ENCODE measurements at regions not wholly inside any gene's neighbourhood (a gene's known extent, or its start where the extent isn't known, plus 50 kb on each side); places are given as distances from the start of the nearest gene placed in this dataset.

GRCh38 chr6:147621263-147621662, 112.8 kb downstream of the SAMD5 start:
- no peak for DNase-seq (ENCODE audit: low spot score)

- no peak for DNase-seq (ENCODE audit: low spot score)
These were observed 113.5 kb downstream of the SAMD5 start for GRCh38 chr6:147621961-147622360.

DNA sequence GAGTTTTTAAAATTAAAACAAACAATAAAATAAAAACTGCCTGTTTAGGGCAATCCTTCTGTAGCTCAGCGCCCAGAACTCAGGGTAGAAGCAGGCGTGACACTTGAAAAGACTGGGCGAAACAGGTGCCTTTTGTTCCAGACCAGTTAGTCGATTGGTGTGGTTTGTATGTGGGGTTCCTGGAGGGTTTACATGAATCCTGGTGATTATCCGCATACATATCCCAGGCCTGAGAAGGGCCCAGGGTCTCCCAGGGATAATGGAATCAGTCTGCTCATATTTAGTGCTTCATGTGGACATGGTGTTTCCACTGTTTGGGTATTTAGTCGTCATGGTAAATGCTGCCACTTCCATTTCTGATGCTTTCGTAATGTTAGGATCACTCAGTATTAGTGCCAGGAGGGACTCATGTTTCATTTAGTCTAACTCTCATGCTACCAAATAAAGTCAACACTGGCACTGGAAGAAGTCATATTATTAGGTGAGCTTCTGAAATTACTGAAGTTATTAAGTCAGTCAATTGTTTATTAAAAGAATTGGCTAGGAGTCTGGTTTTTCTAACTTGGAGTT, 116.5 kb downstream of the SAMD5 start:
- DNase-seq (ENCODE audit: low spot score) = no peak

- no peak for DNase-seq (ENCODE audit: low spot score)
These were observed 117.5 kb downstream of the SAMD5 start for GRCh38 chr6:147625946-147626345.

DNA sequence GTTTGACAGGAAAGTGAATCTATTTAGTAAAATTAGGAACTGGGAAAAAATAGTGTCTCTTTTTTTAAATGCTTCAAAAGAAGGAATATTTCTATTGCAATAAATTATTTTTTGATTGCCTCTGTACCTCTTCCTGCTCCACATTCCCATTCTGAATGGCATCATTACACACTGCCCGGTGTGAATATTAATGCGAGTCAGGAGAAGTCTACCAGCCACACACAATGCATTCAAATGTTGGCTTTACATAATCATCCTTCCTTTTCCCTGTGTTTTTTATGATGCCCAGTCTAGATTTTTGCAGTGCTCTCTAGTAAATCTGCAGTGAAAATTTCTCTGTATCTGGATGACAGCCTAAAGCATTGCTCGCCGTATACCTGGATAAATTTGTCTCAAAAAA, 118.9 kb downstream of the SAMD5 start:
- no peak for DNase-seq (ENCODE audit: low spot score)

DNA sequence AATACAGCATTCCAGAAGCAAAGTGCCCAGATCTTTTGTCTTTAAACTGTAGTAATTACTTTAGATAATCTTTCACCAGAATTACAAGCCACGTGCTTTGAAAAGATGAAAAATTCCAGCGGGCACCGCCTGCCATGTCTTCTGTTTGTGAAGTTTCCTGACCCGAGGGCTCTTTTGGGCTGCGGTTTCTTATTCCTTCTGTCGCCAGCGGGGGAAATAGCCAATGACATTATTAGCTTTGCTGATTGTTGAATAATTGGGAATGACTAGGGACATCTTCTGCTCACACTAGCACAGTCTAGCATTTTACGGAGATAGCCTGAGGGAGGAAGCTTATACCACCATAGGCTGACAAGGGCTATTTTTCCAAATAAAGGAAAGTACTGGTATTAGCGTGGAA, 124.7 kb downstream of the SAMD5 start:
- DNase-seq (ENCODE audit: low spot score) = no peak

DNA sequence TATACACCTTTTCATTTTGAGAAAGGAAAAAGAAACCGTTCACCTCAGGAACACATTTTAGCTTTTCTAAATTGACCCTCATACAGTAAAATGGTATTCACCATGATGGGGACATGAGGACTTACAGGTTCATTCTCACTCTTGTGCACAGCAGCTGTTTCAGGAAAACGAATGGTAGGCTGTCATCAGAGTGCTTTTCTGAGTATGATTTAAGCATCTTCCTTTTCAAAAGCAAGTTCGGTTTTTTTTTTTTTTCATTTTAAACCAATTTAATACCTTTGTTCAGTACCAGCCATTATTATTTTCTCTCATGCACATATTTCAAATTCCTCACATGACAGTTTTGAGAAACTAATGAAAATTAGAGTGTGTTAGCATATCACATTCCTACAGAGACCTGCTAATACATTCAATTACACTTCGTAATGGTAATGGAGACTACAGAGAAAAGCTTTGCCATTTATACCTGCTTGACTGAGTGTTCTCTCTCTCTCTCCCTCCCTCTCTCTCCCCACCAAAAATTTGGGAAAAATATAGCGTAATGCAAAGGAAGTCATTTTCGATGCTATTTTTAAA, 129.2 kb downstream of the SAMD5 start:
- no peak for DNase-seq (ENCODE audit: low spot score)

- DNase-seq (ENCODE audit: low spot score) = no peak
These were observed 130.8 kb downstream of the SAMD5 start for GRCh38 chr6:147639279-147639678.

- no peak for DNase-seq (ENCODE audit: low spot score)
These were observed 132.1 kb downstream of the SAMD5 start for GRCh38 chr6:147640606-147641005.

GRCh38 chr6:147641511-147641910, 133.0 kb downstream of the SAMD5 start:
- no peak for DNase-seq (ENCODE audit: low spot score)

DNA sequence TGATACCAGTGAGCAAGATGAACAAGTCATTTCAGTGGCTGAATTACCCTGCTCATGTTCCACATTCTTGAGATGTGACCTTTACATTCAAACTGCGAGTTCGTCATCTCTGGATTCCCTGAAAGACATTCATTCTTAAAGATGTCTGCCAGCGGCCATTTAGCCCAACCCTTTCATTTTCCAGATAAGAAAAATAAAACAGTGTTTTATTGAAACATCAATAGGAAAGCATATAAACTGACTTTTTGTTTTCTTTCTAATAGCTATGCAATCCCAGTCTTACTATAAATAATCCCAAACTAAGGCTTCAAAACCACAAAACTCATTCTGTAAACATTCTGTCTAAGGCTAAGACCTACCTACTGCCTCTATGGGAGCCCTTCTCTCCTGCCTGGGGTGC, 134.0 kb downstream of the SAMD5 start:
- DNase-seq (ENCODE audit: low spot score) = no peak

GRCh38 chr6:147643341-147644200, 135.1 kb downstream of the SAMD5 start:
- DNase-seq (ENCODE audit: low spot score) = no peak

DNA sequence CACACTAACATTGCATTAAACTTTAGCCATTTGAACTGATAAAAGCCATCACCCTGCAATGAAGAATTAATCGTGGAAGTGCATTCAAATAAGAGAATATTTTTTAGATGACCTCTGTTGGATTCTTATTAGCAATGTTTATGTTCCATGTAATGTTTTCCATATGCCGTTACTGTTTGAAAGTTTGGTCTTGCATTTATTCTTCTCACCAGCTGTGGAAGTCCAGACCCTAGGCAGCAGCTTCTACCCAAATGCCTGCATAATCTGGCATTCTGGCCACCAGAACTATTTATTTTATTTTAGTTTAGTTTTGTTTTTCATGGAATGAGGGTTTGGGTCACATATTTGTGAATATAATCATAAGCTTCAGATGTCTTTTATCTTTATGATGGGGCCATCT, 140.4 kb downstream of the SAMD5 start:
- no peak for DNase-seq (ENCODE audit: low spot score)

DNA sequence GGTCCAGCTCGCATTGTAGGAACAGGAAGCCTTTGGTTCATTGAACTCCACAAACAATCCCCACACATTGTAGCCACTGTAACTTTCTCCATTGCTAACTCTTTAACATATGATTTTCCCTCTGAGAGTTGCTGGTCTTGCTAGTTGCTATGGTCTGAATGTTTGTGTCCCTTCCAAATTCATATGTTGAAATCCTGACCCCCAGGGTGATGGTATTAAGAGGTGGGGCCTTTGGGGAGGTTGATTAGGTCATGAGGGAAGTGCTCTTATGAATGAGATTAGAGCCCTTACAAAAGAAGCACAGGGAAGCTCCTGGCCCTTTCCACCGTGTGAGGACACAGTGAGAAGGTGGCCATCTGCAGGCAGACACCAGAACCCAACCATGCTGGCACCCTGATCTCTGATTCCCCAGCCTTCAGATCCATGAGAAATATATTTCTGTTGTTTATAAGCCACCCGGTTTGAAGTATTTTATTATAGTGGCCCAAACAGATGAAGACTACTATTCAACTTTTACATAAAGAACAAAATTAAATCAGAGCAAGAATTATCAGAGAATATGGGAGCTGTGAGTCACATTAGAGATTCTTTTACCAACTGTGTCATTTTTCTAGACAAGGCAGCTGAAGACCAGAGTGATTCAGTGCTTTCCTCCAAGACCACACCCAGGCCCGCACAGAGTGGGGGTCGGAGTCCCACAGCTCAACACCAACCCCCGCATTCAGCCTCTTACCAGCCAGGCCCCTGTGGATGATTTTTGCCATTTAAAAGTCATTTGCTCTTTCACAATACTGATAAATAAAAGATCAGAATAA, 143.0 kb downstream of the SAMD5 start:
- DNase-seq (ENCODE audit: low spot score) = no peak

DNA sequence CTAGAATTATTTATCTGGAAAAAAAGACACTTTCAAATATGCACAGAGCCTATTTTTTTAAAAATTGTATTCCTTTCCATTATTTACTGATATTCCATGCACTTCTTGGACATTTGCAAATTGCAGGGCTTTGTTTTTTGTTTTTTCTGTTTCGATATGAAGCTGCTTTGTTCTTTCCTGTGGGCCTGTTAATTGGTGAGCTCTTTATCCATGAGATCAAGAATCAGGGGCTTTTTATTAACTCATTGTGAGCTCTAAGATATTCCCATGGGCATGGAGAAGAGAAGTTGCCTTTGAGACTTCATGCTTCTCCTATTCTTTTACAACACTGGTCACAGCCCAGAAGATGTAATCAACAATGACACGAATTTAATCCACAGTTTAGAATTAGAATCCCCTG, 145.1 kb downstream of the SAMD5 start:
- DNase-seq (ENCODE audit: low spot score) = no peak

DNA sequence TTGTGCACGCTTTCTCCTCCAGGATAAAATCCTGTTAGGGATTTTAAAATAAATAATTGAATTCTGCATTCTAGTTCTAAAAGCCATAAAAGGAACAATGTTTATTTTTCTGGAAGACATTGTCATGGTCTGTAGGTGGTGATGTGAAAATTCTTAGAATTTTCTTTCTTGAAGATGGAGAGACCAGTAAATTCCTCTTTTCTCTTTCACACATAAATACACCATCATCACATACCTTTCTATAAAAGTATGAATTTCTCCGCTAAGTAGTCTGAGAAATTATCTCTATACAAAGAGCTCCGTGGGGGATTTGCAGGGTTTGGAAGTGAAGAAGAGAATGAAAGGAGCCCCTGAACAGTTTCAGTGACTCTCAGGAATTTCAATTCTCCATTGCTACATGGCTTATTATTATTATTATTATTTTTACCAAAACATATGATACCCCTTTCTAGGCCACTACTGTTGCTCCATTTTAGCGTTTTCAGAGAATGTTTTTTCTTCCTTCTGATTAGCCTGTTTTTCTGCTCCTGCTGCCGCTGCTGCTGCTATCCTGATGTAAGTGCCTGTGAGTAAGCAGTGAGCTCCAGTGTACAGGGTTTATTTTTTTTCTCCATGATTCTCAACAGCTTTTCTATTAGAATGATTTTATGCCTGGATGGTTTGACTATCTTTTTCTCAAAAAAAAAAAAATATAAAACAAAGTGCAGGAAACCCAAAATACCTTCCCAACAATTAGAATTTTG, 145.8 kb downstream of the SAMD5 start:
- DNase-seq (ENCODE audit: low spot score) = no peak

DNA sequence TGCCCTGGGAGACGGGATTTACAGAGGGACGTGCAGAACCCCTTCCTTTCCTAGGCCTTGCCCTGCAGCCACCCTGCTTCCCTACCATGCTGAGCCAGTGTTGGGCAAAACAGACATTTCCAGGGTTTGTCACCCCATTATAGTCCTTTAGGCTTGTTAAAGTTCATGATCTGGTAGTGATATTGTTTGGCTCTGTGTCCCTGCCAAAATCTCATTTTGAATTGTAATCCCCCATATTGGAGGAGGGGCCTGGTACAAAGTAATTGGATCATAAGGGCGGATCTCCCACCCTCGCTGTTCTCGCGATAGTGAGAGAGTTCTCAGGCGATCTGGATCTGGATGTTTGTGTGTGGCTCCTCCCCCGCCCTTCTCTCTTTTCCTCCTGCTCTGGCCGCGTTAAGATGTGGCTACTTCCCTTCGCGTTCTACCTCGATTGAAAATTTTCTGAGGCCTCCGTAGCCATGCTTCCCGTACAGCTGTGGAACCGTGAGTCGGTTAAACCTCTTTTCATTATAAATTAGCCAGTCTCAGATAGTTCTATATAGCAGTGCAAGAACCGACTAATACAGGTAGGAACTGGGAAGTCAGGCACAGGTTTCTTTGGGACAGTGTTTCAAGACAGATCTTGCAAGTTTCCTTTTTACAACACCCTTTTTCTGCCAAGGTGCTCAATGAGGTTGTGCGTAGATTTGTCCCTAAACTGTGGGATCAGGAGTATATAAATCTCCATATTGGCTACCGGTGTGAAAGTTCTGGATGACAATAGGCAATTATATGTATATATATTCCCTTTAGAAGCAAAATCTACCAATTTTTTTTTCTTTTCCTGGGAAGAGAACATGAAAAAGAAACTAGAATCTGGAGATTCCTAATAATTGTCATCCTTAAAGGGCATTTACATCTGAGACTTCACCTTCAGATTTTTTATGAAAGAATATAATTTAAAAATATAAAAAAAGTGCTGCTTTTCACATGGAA, 152.1 kb downstream of the SAMD5 start:
- DNase-seq (ENCODE audit: low spot score) = no peak

DNA sequence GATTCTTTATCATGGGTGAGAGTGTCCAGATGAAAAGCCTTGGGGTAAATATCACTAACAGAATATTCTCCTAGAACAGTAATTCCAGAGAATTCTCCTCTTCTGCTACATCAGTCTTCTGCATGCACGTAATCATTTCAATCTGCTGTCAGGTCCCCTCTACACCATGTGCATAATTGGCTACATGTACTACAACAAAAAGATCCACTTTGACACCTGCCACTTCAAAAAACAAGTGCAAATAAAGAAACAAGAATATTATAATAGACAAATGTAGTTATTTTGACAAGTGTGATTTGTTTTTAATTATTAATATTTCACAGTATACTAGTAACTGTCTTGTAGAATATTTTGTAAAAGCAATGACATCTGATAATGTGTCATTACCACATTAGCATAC, 154.2 kb downstream of the SAMD5 start:
- no peak for DNase-seq (ENCODE audit: low spot score)

DNA sequence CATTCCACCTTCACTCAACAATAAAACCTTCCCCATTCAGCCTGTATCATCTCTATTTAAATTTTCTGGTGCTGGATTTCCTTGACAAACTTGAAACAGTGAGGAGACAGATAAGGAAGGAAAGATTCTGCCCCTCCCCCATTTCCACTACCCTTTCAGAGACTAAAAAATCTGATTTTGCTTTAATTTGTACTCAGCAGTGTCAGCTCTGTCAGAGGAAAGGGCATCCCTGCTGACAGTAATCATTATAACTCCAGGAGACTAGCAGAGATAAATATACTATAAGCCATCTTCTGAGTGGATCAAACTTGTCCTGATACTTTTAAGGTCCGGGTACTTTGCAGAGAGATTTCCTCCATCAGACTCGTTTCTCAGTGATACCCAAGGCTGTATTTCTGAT, 155.6 kb downstream of the SAMD5 start:
- DNase-seq (ENCODE audit: low spot score) = no peak

GRCh38 chr6:147666255-147666654, 157.8 kb downstream of the SAMD5 start:
- DNase-seq (ENCODE audit: low spot score) = no peak

DNA sequence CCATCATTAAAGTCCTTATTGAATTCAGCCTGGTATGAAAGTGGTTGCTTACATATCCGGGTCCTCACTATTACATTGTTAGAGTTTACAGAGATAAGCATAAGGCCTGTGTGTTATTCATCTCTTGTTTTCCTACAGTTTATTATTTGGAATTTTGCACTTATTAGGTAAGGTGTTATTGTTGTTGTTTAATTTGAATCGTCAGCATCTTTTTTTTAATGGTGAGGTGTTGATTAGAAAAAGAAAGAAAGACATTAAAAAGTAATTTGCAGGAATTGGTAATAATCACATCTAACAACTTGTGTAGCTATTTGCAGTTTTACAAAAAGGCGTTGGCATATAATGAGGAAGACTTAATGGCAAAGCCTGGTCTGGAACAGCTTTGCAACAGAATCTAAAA, 158.6 kb downstream of the SAMD5 start:
- DNase-seq (ENCODE audit: low spot score) = no peak
